ENCODE measurements at regions not wholly inside any gene's neighbourhood (a gene's known extent, or its start where the extent isn't known, plus 50 kb on each side); places are given as distances from the start of the nearest gene placed in this dataset.
A peak's percentile ranks its signal among the peaks of the same experiment; 100 is the strongest.

DNA sequence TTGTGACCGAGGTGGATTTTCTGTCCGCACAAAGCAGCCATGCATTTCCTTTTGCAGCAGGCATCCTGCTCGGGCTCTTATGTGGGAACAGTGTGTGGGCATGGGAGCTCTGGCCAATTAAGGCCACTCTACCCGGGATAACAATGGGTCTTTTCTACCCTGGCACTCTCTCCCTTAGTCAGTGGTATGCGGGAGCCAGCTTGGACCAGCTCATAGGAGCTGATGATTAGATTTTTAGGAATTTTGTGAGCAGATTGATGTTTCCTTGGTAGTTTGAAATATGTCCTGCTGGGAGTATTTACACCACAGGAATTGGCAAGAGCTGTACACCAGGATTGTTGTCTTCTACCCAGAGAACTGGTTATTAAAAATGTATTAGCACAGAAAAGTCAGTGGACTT lies 89.3 kb downstream of the SPP2 start:
- no peaks in the 10 kb centered on the region for H3K9me3 ChIP-seq
- Mint-ChIP-seq H3K27ac (no peak overlapping the region), H3K36me3 (no peaks in the 10 kb centered on the region), H3K4me1 (peaks cover 29 to 42% (median 41%) of the 10 kb centered on the region in 3 donors), H3K9me3 (no peaks in the 10 kb centered on the region), H3K4me3 (no peak overlapping the region), H3K27me3 (no peaks in the 10 kb centered on the region)
- no peaks in the 10 kb centered on the region for H3K36me3 ChIP-seq (ENCODE audit: control insufficient read depth in 2 of 2, extremely low read depth in 1 of 2, insufficient read depth in 1 of 2, low read length in 1 of 2)
- no peak overlapping the region for H3K27ac ChIP-seq (ENCODE audit: low read length)
- H3K27me3 ChIP-seq (replicated peaks in 1 of 2; ENCODE audit: control insufficient read depth in 2 of 2, extremely low read depth in 1 of 2, insufficient read depth in 2 of 2, low read length in 1 of 2), result no peaks in the 10 kb centered on the region
- no peak overlapping the region for H3K4me3 ChIP-seq (ENCODE audit: control insufficient read depth in 1 of 2, extremely low read depth in 1 of 2, low read length in 1 of 2)
- ChIA-PET POLR2A (no interaction called here), CTCF (no interaction called here)
- DNase-seq (no peak), ATAC-seq (replicated peaks in 1 of 4) (no peak)
- H3K4me1 ChIP-seq (ENCODE audit: control insufficient read depth in 1 of 2, extremely low read depth in 1 of 2, insufficient read depth in 2 of 2, low read length in 2 of 2), result peaks cover 7 to 31% of the 10 kb centered on the region in 2 experiments
- WGBS (ENCODE audit: insufficient coverage), result 100% methylated on average over 2 of the region's 5 CpGs

DNA sequence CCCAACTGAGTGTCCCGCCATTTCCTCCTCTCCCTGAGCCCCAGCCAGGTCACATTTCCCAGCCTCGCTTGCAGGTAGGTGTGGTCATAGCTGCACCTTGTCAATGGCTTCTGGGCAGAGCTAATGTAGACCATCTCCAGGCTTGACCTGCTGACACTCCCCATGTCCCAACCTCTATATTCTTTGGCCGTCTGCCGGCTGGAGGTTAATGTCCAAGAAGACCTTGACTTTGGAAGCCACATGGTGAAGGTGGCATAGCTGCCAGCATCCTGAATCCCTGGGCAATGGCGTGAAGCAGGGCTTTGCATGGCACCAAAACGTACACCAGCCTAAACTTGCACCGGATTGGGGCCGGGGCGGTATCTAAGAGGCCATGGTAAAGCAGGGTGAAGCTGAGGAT lies 88.3 kb downstream of the SPP2 start:
- Mint-ChIP-seq H3K4me3 (no peak overlapping the region), H3K27ac (no peak overlapping the region), H3K9me3 (no peaks in the 10 kb centered on the region), H3K36me3 (no peaks in the 10 kb centered on the region), H3K4me1 (peaks cover 29 to 42% (median 41%) of the 10 kb centered on the region in 3 donors), H3K27me3 (no peaks in the 10 kb centered on the region)
- WGBS (ENCODE audit: insufficient coverage), result 94% methylated on average over 9 of the region's 9 CpGs
- DNase-seq (no peak), ATAC-seq (replicated peaks in 1 of 4) (no peak)
- no peaks in the 10 kb centered on the region for H3K27me3 ChIP-seq (replicated peaks in 1 of 2; ENCODE audit: control insufficient read depth in 2 of 2, extremely low read depth in 1 of 2, insufficient read depth in 2 of 2, low read length in 1 of 2)
- no peaks in the 10 kb centered on the region for H3K36me3 ChIP-seq (ENCODE audit: control insufficient read depth in 2 of 2, extremely low read depth in 1 of 2, insufficient read depth in 1 of 2, low read length in 1 of 2)
- no peaks in the 10 kb centered on the region for H3K9me3 ChIP-seq
- ChIA-PET CTCF (interaction anchor here in 1 of 2 donors (0.6 to 1.2 kb wide), 2 partner anchors 32 to 362 kb away, joined by 3 read pairs; no protein-coding TSS in a partner anchor), POLR2A (no interaction called here)
- no peak overlapping the region for H3K4me3 ChIP-seq (ENCODE audit: control insufficient read depth in 1 of 2, extremely low read depth in 1 of 2, low read length in 1 of 2)
- H3K4me1 ChIP-seq (ENCODE audit: control insufficient read depth in 1 of 2, extremely low read depth in 1 of 2, insufficient read depth in 2 of 2, low read length in 2 of 2), result peaks cover 7 to 31% of the 10 kb centered on the region in 2 experiments
- H3K27ac ChIP-seq (ENCODE audit: low read length), result no peak overlapping the region

DNA sequence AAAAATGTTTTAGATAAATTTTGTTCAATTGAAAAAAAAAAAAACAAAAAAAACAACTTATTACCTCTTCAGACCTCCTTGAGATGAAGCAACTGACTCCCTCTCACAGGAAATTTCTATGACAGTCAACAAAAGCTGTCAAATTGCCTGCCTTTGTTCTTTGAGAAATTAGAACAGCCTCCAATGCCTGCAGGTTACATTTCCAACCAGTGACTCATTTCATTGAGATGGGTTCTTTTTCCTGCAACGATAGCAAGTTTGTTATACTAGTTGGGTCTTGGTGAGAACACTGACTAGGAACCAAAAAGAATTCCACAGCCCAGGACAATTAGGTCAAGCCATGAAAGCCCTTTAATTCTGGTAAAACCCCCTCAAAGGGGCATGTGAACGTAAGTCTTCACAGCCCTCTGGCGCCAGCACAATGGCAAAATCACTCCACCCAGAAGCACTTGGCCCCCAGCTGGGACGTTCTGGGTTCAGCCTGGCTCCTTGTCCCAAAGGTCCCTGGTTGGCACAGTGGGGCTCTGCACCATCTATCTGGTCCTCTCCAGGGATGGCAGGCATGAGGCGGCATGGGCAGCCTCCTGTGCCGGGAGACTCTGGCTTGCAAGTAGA lies 87.0 kb downstream of the SPP2 start:
- peak; percentile 55 to 80 (median 71) for ATAC-seq (replicated peaks in 1 of 4)
- no peaks in the 10 kb centered on the region for H3K9me3 ChIP-seq
- no peak overlapping the region for H3K4me3 ChIP-seq (ENCODE audit: control insufficient read depth in 1 of 2, extremely low read depth in 1 of 2, low read length in 1 of 2)
- H3K27ac ChIP-seq (ENCODE audit: low read length), result peak overlapping the region; percentile 45
- peak in 1 of 35 experiments; percentile 57 for DNase-seq
- H3K36me3 ChIP-seq (ENCODE audit: control insufficient read depth in 2 of 2, extremely low read depth in 1 of 2, insufficient read depth in 1 of 2, low read length in 1 of 2), result no peaks in the 10 kb centered on the region
- peak overlapping the region in 1 of 3 donors; percentile 29 for H3K4me3 Mint-ChIP-seq
- no peaks in the 10 kb centered on the region for H3K9me3 Mint-ChIP-seq
- WGBS (ENCODE audit: insufficient coverage), result 78% methylated on average over 5 of the region's 6 CpGs
- ChIA-PET CTCF (interaction anchor here (0.6 to 1.5 kb wide), 6 partner anchors 115 to 363 kb away, joined by 3 to 7 read pairs (median 4); no protein-coding TSS in a partner anchor), POLR2A (interaction anchor here (0.5 to 0.7 kb wide), 5 partner anchors 151 to 960 kb away, joined by 4 to 8 read pairs (median 6); partner anchors contain the start of gene UGT1A7 (in 1 of the 2))
- no peaks in the 10 kb centered on the region for H3K36me3 Mint-ChIP-seq
- peaks cover 7 to 31% of the 10 kb centered on the region in 2 experiments for H3K4me1 ChIP-seq (ENCODE audit: control insufficient read depth in 1 of 2, extremely low read depth in 1 of 2, insufficient read depth in 2 of 2, low read length in 2 of 2)
- H3K27ac Mint-ChIP-seq, result peak overlapping the region; percentile 57 to 58
- peaks cover 29 to 41% (median 37%) of the 10 kb centered on the region in 3 donors for H3K4me1 Mint-ChIP-seq
- no peaks in the 10 kb centered on the region for H3K27me3 ChIP-seq (replicated peaks in 1 of 2; ENCODE audit: control insufficient read depth in 2 of 2, extremely low read depth in 1 of 2, insufficient read depth in 2 of 2, low read length in 1 of 2)
- H3K27me3 Mint-ChIP-seq, result no peaks in the 10 kb centered on the region

DNA sequence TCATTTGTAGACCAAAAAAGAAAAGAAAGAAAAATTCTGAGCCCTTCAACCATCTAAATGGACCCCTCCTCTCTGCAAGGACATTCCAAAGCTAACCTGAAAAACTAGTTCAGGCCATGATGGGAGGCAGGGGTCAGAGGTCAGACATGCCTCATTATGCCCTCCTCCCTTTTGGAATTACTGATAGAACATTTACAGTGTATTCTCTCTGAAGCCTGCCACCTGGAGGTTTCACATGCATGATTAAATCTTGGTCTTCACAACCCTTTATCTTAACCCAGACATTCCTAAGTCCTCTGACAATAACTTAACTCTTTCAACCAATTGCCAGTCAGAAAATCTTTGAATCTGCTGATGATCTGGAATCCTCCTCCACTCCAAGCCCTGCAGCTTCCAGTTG lies 86.0 kb downstream of the SPP2 start:
- no peaks in the 10 kb centered on the region for H3K9me3 ChIP-seq
- Mint-ChIP-seq H3K9me3 (no peaks in the 10 kb centered on the region), H3K27ac (peak overlapping the region; percentile 57 to 60), H3K27me3 (no peaks in the 10 kb centered on the region), H3K4me3 (peak overlapping the region in 1 of 3 donors; percentile 29), H3K4me1 (peaks cover 29 to 40% (median 35%) of the 10 kb centered on the region in 3 donors), H3K36me3 (no peaks in the 10 kb centered on the region)
- ChIA-PET POLR2A (no interaction called here), CTCF (interaction anchor here (0.5 to 1.4 kb wide), 3 partner anchors 122 to 366 kb away, joined by 4 to 14 read pairs (median 5); no protein-coding TSS in a partner anchor)
- no peak overlapping the region for H3K27ac ChIP-seq (ENCODE audit: low read length)
- no peaks in the 10 kb centered on the region for H3K27me3 ChIP-seq (replicated peaks in 1 of 2; ENCODE audit: control insufficient read depth in 2 of 2, extremely low read depth in 1 of 2, insufficient read depth in 2 of 2, low read length in 1 of 2)
- ATAC-seq (replicated peaks in 1 of 4), result no peak
- H3K4me1 ChIP-seq (ENCODE audit: control insufficient read depth in 1 of 2, extremely low read depth in 1 of 2, insufficient read depth in 2 of 2, low read length in 2 of 2), result peaks cover 7 to 31% of the 10 kb centered on the region in 2 experiments
- no peak overlapping the region for H3K4me3 ChIP-seq (ENCODE audit: control insufficient read depth in 1 of 2, extremely low read depth in 1 of 2, low read length in 1 of 2)
- DNase-seq, result no peak
- H3K36me3 ChIP-seq (ENCODE audit: control insufficient read depth in 2 of 2, extremely low read depth in 1 of 2, insufficient read depth in 1 of 2, low read length in 1 of 2), result no peaks in the 10 kb centered on the region

DNA sequence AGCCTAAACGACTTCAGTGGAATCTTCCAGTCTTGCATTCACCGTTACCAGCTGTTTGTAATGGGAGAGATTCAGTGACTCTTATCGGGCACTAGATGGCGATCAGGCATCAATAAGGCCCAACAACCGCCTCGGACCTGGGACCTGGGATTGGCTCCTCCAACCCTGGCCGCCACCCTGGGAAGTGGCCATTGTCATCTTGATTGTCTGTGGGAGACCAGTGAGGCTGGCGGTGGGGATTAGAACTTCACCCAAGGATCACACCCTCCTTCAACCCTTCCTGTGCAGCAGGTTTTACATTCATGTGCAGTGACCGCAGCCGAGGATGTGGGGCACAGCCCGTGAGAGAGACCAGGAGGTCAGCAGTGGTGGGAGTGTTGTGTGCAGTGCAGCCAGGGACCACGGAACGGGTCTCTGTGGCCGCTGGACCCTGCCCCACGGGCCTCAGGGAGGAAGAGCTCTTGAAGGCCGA lies 85.3 kb downstream of the SPP2 start:
- CTCF ChIA-PET, result interaction anchor here (0.5 to 1.4 kb wide), 9 partner anchors 122 to 410 kb away, joined by 3 to 14 read pairs (median 5); no protein-coding TSS in a partner anchor
- H3K4me3 Mint-ChIP-seq, result peak overlapping the region in 1 of 3 donors; percentile 17

DNA sequence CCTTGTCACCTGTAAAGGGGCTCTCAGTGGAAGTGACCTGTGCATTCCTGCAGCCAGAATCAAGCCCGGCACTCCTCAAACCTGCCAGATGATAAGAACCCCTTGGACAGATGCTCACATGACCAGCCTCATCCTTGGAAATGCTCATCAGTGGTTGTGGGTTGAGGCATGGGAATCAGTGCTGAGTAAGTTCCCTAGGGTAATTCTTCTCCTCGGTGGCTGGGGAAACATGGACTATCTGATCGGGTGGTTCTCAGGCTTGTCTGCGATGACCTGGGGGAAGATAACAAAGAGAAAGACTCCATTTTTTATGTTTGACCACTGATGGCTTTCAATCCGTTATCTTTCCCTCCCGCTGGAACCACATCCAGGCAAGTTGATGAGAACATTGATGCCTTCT lies 84.0 kb downstream of the SPP2 start:
- H3K4me3 Mint-ChIP-seq, result no peak overlapping the region
- DNase-seq, result no peak
- Histone ChIP-seq H3K4me3 (ENCODE audit: control insufficient read depth in 1 of 2, extremely low read depth in 1 of 2, low read length in 1 of 2) (no peak overlapping the region), H3K4me1 (ENCODE audit: control insufficient read depth in 1 of 2, extremely low read depth in 1 of 2, insufficient read depth in 2 of 2, low read length in 2 of 2) (peaks cover 7 to 31% of the 10 kb centered on the region in 2 experiments), H3K36me3 (ENCODE audit: control insufficient read depth in 2 of 2, extremely low read depth in 1 of 2, insufficient read depth in 1 of 2, low read length in 1 of 2) (no peaks in the 10 kb centered on the region), H3K27me3 (replicated peaks in 1 of 2; ENCODE audit: control insufficient read depth in 2 of 2, extremely low read depth in 1 of 2, insufficient read depth in 2 of 2, low read length in 1 of 2) (no peaks in the 10 kb centered on the region), H3K27ac (ENCODE audit: low read length) (no peak overlapping the region), H3K9me3 (no peaks in the 10 kb centered on the region)
- ChIA-PET POLR2A (no interaction called here), CTCF (interaction anchor here in 1 of 2 donors (1.3 kb wide), 1 partner anchor 366 kb away, joined by 5 read pairs; no protein-coding TSS in a partner anchor)
- no peaks in the 10 kb centered on the region for H3K36me3 Mint-ChIP-seq
- no peak overlapping the region for H3K27ac Mint-ChIP-seq
- no peaks in the 10 kb centered on the region for H3K9me3 Mint-ChIP-seq
- no peaks in the 10 kb centered on the region for H3K27me3 Mint-ChIP-seq
- no peak for ATAC-seq (replicated peaks in 1 of 4)
- 97% methylated on average over 6 of the region's 6 CpGs for WGBS (ENCODE audit: insufficient coverage)
- peaks cover 27 to 45% (median 31%) of the 10 kb centered on the region in 3 donors for H3K4me1 Mint-ChIP-seq

More for the DNA sequence above, 85.3 kb downstream of the SPP2 start:
- Histone ChIP-seq H3K27ac (ENCODE audit: low read length) (no peak overlapping the region), H3K4me1 (ENCODE audit: control insufficient read depth in 1 of 2, extremely low read depth in 1 of 2, insufficient read depth in 2 of 2, low read length in 2 of 2) (peaks cover 7 to 31% of the 10 kb centered on the region in 2 experiments), H3K4me3 (ENCODE audit: control insufficient read depth in 1 of 2, extremely low read depth in 1 of 2, low read length in 1 of 2) (no peak overlapping the region), H3K36me3 (ENCODE audit: control insufficient read depth in 2 of 2, extremely low read depth in 1 of 2, insufficient read depth in 1 of 2, low read length in 1 of 2) (no peaks in the 10 kb centered on the region), H3K27me3 (replicated peaks in 1 of 2; ENCODE audit: control insufficient read depth in 2 of 2, extremely low read depth in 1 of 2, insufficient read depth in 2 of 2, low read length in 1 of 2) (no peaks in the 10 kb centered on the region), H3K9me3 (no peaks in the 10 kb centered on the region)
- peak in 31 of 35 experiments; percentile 4 to 73 (median 24) for DNase-seq
- Mint-ChIP-seq H3K27me3 (no peaks in the 10 kb centered on the region), H3K36me3 (no peaks in the 10 kb centered on the region), H3K4me1 (peaks cover 27 to 40% (median 32%) of the 10 kb centered on the region in 3 donors), H3K9me3 (no peaks in the 10 kb centered on the region), H3K27ac (peak overlapping the region; percentile 38 to 60)
- WGBS (ENCODE audit: insufficient coverage), result 58% methylated on average over 8 of the region's 16 CpGs
- ATAC-seq (replicated peaks in 1 of 4), result peak; percentile 43 to 76 (median 65)
- POLR2A ChIA-PET, result no interaction called here
